ENCODE measurements at regions not wholly inside any gene's neighbourhood (a gene's known extent, or its start where the extent isn't known, plus 50 kb on each side); places are given as distances from the start of the nearest gene placed in this dataset.

GRCh38 chr5:17917465-17917864, 283.2 kb downstream of the TAF11L14 start:
- no peaks in the 10 kb centered on the region for H3K36me3 ChIP-seq
- no peaks in the 10 kb centered on the region for H3K27me3 ChIP-seq
- H3K27ac ChIP-seq, result no peak overlapping the region
- H3K4me1 ChIP-seq, result no peaks in the 10 kb centered on the region
- H3K4me3 ChIP-seq, result no peak overlapping the region
- DNase-seq, result no peak
- H3K9me3 ChIP-seq, result no peaks in the 10 kb centered on the region
- ATAC-seq, result no peak
- intact Hi-C loops (cut with DNase I), result no loop called here
- no peak for TF ChIP-seq CTCF (IDR thresholded peaks at IDR 0.05)
- FAIRE-seq, result no peak

- H3K4me1 ChIP-seq, result no peaks in the 10 kb centered on the region
- H3K27ac ChIP-seq, result no peak overlapping the region
- H3K36me3 ChIP-seq, result no peaks in the 10 kb centered on the region
- no peak overlapping the region for H3K4me3 ChIP-seq
- ATAC-seq, result no peak
- no peak for FAIRE-seq
- no peaks in the 10 kb centered on the region for H3K9me3 ChIP-seq
- DNase-seq, result no peak
- WGBS, 2 donors, result 26 to 33% methylated on average over 2 of the region's 2 CpGs
- intact Hi-C loops (cut with DNase I), result no loop called here
- TF ChIP-seq CTCF (IDR thresholded peaks at IDR 0.05), result no peak
- H3K27me3 ChIP-seq, result no peaks in the 10 kb centered on the region
Measured at GRCh38 chr5:17918373-17919104, 284.3 kb downstream of the TAF11L14 start.

GRCh38 chr5:17925276-17925675, 291.0 kb downstream of the TAF11L14 start:
- FAIRE-seq (no peak), DNase-seq (no peak), ATAC-seq (no peak)
- WGBS, 2 donors, result 72 to 74% methylated on average over 4 of the region's 4 CpGs
- intact Hi-C loops (cut with DNase I), result no loop called here
- no peak for TF ChIP-seq CTCF (IDR thresholded peaks at IDR 0.05)
- no peaks in the 10 kb centered on the region for H3K36me3 ChIP-seq
- H3K4me1 ChIP-seq, result peaks cover 0 to 3% (median 0%) of the 10 kb centered on the region in 3 donors
- H3K27me3 ChIP-seq, result no peaks in the 10 kb centered on the region
- no peaks in the 10 kb centered on the region for H3K9me3 ChIP-seq
- no peak overlapping the region for H3K27ac ChIP-seq
- H3K4me3 ChIP-seq, result no peak overlapping the region

- no peak for FAIRE-seq
- DNase-seq, result peak in 5 of 6 donors; percentile 31 to 76 (median 63)
- Histone ChIP-seq H3K9me3 (no peaks in the 10 kb centered on the region), H3K27me3 (no peaks in the 10 kb centered on the region), H3K27ac (no peak overlapping the region), H3K36me3 (no peaks in the 10 kb centered on the region), H3K4me3 (no peak overlapping the region), H3K4me1 (peaks cover 0 to 3% (median 0%) of the 10 kb centered on the region in 3 donors)
- intact Hi-C loops (cut with DNase I), result no loop called here
- peak; percentile 82 to 97 (median 88) for ATAC-seq
- TF ChIP-seq CTCF (IDR thresholded peaks at IDR 0.05), result no peak
- 32 to 44% methylated on average over 2 of the region's 2 CpGs for WGBS, 2 donors
Measured at GRCh38 chr5:17928581-17928981, 294.3 kb downstream of the TAF11L14 start.

GRCh38 chr5:17929171-17929570, 294.9 kb downstream of the TAF11L14 start:
- Histone ChIP-seq H3K4me3 (no peak overlapping the region), H3K27ac (no peak overlapping the region), H3K27me3 (no peaks in the 10 kb centered on the region), H3K4me1 (peaks cover 0 to 3% (median 0%) of the 10 kb centered on the region in 3 donors), H3K36me3 (no peaks in the 10 kb centered on the region), H3K9me3 (no peaks in the 10 kb centered on the region)
- DNase-seq, result no peak
- FAIRE-seq, result no peak
- WGBS, 2 donors, result 58 to 73% methylated on average over 1 of the region's 1 CpG
- intact Hi-C loops (cut with DNase I), result no loop called here
- no peak for TF ChIP-seq CTCF (IDR thresholded peaks at IDR 0.05)
- no peak for ATAC-seq
